ENCODE measurements at regions not wholly inside any gene's neighbourhood (a gene's known extent, or its start where the extent isn't known, plus 50 kb on each side); places are given as distances from the start of the nearest gene placed in this dataset.
A peak's percentile ranks its signal among the peaks of the same experiment; 100 is the strongest.
"Not testable (repeated sequence)": the region's sequence is repeated elsewhere in the genome, so short reads cannot be mapped to it uniquely, and the experiment has no call there.

DNA sequence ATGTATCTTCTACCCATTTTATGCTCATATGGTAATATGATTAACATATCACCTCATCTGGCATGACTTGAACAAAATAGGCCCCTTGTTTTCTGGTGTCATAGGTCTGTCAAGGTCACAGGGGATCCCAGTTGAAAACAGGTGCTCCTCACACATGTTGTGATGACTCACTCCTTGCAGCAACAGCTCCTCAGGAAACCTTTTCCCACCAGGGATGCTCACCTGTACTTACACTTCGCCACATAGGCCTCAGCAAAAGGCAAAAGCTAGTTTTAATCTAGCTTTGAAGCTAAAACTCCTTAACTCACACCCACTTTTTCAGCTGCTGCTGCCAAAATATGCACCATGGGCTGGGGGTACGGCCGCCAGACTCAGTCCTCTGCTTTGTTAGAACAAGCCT lies 110.0 kb upstream of the SOX21 start:
- DNase-seq (ENCODE audit: low spot score), result no peak

DNA sequence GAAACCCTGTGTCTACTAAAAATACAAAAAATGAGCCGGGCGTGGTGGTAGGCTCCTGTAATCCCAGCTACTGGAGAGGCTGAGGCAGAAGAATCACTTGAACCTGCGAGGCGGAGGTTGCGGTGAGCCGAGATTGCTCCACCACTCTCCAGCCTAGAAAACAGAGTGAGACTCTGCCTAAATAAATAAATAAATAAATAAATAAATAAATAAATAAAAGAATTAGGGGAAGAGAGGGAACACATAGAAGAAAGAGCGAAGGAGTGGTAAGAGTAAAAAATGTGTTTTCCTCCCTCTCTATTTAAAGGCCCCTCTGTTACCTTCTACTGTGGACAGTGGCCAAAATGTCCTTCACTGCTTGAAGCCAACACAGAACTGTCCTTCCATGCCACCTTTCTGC lies 103.9 kb upstream of the SOX21 start:
- no peak for DNase-seq (ENCODE audit: low spot score)

DNA sequence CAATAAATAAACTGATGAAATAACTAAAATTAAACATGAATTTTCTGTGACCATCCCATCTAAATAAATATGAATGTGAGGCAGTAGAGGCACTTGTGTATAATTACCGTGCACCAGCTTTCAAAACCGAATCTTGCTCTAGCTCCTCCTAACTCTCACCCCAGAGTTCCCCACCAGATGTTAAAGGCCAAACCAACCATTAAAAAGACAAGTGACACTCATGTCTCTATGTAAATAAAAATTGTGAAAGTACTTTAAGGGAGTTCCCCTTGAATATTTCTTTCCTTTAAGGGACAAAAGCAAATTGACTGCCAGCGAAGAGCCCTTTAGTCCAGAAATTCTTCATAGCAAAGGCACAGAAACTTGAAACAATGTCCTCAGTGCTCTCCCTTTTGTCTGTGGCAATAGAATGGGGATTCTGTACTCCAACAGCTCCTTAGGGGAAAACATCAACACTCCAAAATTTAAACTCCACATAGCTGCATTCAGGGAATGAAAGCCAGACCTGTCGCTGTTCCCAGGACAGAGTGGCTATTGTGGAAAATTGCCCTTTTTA lies 101.7 kb upstream of the SOX21 start:
- DNase-seq (ENCODE audit: low spot score), result no peak

DNA sequence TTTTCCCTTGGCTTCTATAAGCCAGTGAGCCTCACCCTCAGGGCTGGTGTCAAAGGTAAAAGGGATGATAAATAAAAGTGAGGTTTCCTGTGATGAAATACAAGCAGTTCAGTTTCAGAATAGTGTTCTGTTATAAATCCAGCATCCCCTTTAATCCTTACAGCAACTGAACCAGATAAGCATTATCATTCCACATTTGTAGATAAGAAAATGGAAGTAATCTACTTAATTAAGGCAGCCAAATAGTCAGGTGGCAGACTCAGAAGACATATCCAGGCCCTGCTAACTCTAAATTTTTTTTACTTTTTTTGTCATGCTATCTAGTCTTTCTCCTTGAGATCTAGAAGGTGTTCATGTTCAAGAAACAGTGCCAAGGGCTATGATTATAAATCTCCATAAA lies 99.4 kb upstream of the SOX21 start:
- no peak for DNase-seq (ENCODE audit: low spot score)

DNA sequence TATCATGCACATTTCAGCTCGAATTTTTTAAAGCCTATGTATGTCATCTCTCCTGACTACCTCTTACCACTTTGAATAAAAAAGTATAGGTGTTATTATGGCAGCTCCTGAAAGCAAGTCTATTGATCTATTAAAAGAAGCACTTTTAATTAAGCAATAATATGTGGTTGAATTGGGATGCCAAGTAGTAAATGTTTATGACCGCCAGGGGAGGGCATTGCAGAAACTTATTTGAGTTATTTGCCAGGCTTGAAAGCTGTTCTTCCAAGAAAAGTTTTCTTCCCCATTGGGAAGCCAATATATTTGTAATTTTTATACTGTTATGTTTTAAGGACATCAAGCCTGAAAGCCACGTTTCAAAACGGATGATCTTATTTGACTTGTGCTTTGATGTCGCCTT lies 88.1 kb upstream of the SOX21 start:
- no peak for DNase-seq (ENCODE audit: low spot score)

DNA sequence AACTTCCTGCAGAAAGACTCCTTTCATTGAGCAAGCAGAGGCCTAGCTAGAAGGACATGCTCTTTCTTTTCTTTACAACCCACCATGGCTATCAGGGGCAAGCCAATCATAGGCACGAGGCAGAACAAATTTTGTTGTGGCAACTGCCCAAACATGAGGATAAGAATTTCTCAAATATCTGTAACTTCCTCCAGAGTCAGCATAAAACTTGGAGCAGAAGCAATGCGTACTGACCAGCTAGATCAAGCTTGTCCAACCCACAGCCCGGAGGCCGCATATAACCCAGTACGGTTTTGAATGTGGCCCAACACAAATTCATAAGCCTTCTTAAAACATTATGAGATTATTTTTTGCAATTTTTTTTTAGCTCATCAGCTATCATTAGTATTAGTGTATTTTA lies 87.0 kb upstream of the SOX21 start:
- no peak for DNase-seq (ENCODE audit: low spot score)

DNA sequence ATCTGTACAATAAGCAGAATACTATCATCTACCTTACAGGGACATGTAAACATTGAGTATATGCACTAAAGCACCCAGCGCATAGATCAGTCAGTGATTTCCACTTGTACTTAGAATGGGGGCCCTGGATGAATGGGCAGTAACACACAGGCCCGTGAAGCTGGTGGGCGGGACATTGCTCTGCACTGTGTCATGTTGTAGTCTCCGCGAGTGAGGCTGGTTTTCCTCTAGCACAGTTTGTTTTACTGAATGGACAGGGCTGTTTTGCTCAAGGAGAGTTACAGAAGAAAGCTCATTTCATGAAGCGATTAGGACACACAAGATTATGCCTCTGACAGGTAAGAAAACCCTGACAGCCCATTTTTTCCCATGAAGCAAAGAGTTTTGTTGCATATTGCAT lies 86.4 kb upstream of the SOX21 start:
- DNase-seq (ENCODE audit: low spot score), result peak; percentile 7

DNA sequence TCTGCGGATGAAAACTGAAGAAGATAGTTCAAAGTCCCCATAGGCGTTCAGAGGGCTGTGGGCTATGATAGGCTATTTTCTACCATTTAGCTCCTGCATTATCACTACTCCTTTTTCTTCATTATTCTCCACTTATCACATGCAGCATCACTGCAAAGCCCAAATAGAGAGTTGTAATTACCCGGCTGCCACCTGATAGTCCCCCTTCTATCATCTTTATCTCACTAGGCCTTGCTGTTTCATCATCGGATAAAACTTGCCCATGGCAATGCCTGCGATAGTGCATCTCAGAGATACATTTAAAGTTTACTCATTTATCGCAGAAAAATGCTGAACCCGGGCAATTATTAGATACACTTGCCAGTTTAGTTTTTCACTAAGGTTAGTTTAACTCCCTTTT lies 82.9 kb upstream of the SOX21 start:
- DNase-seq (ENCODE audit: low spot score), result no peak

DNA sequence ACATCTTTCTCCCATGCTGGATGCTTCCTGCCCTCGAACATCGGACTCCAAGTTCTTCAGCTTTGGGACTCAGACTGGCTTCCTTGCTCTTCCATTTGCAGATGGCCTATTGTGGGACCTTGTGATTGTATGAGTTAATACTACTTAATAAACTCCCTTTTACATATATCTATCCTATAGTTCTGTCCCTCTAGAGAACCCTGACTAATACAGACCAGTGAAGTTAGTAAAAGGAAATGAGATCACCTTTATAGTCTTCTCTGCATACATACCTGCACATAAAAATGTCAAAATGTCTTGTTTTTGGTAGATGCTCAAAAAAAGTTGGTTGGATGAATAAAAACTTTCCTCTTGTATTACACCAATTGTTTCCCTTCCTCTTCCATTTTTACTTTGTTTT lies 73.9 kb upstream of the SOX21 start:
- DNase-seq (ENCODE audit: low spot score), result not testable (repeated sequence)

DNA sequence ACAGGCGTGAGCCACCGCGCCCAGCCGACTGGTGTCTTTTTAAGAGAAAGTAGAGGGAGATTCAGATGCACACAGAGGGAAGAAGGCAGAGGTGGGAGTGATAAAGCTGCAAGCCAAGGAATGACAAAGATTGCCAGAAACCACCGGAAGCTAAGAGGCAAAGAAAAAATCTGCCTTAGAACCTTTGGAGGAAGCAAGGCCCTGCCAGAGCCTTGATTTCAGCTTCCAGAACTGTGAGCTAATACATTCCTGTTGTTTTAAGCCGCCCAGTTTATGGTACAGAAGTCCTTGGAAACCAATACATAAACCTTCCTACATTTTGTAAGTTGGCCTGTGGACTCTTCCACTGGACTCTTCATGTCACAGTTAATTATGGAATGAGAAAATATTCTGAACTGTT lies 71.7 kb upstream of the SOX21 start:
- DNase-seq (ENCODE audit: low spot score), result no peak

DNA sequence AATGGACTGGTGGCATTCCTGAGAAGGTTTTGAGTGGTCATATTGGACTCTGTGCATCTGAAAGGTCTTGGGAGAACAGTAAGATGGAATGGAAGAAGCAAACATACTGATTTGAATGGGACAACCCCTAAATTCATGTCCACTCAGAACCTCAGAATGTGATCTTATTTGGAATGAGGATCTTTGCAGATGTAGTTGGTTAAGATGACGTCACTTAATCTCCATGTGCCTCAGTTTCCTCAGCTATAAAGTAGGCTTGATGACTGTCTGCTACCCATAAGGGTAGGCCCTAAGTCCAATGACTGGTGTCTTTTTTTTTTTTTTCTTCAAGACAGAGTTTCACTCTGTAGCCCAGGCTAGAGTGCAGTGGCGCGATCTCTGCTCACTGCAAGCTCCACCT lies 71.1 kb upstream of the SOX21 start:
- no peak for DNase-seq (ENCODE audit: low spot score)

DNA sequence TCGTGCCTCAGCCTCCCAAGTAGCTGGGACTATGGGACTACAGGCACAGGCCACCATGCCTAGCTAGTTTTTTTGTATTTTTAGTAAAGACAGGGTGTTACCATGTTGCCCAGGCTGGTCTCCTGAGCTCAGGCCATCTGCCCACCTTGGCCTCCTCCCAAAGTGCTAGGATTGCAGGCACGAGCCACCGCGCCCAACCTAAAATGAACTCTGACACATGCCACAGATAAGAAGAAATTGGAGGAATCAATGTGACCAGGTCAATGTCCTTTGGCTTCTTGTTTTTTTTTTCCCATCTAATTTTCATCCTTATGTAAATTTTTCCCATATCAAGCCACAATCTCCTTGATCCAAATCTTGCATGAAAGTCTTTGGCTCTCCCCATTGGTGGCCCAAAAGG lies 68.1 kb upstream of the SOX21 start:
- DNase-seq (ENCODE audit: low spot score), result no peak

DNA sequence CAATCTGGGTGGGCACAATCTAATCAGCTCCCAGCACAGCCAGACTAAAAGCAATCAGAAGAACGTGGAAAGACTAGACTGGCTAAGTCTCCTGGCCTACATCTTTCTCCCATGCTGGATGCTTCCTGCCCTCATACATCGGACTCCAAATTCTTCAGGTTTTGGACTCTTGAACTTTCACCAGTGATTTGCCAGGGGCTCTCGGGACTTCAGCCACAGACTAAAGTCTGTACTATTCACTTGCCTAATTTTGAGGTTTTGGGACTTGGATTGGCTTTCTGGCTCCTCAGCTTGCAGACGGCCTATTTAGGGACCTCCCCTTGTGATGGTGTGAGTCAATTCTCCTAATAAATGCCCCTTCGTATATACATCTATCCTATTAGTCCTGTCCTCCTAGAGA lies 66.6 kb upstream of the SOX21 start:
- DNase-seq (ENCODE audit: low spot score), result no peak

DNA sequence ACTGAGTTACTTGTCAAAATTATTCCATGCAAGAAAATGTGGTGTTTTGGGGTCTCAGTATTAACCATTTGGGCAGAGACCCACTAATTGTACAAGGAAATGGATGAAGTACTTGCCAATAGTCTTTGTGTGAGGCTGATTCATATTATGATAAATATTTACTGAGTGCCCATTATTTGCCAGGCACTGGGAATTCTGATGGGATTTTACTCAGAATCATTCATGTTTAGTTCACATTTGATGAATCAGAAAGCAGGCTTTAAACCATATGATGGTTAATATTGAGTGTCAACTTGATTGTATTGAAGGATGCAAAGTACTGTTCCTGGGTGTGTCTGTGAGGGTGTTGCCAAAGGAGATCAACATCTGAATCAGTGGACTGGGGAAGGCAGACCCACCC lies 66.2 kb upstream of the SOX21 start:
- DNase-seq (ENCODE audit: low spot score), result no peak

DNA sequence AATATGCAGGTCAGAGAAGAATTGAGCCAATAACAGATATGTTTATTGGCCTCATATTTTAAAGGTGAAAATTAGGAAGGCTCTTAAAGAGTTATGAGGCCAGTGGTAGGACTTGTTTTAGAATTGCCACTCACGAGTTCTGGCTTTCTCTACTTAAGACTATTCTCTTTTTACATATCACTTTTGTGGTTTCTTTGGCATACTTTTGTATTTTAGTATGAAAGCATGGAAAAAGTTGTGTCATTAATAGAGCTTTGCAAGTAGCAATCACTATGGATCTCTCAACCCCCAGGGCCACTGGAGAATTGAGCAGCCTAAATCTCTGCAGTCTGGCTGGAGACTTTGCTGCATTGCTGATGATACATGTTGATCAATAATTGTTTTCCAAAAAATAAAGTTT lies 64.6 kb upstream of the SOX21 start:
- no peak for DNase-seq (ENCODE audit: low spot score)

DNA sequence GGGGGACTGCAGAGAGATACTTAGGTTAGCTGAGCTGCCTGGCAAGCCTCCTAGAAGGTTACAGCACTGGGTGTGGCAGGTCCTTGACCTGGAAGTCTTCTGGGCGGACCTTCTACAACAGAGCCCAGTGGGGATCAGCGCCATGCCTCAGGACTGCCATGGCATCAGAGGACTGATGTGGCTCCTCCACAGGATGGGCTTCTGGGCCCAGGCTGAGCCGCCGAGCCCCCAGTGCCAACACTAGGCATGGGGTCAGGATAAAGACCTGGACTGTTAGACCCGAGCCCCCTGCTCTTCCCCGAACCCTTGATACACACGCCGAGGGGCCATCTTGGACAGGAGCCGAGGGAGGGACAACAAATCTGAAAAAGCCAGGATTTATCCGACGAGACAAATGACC lies 64.0 kb upstream of the SOX21 start:
- DNase-seq (ENCODE audit: low spot score), result no peak

DNA sequence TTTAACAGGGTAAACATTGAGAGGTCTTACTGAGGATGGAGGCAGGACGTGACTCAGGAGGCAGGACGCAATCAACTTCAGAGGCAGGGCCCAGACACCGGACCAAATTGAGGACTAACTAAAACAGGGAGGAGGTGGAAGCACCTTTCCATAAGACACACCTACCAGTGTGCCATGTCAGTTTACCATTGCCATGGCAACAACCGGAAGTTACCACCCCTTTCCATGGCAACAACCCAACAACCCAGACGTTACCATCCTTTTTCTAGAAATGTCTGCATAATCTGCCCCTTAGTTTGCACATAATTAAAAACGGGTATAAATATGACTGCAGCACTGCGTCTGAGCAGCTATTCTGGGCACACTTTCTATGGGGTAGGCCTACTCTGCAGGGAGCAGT lies 53.5 kb upstream of the SOX21 start:
- no peak for DNase-seq (ENCODE audit: low spot score)

DNA sequence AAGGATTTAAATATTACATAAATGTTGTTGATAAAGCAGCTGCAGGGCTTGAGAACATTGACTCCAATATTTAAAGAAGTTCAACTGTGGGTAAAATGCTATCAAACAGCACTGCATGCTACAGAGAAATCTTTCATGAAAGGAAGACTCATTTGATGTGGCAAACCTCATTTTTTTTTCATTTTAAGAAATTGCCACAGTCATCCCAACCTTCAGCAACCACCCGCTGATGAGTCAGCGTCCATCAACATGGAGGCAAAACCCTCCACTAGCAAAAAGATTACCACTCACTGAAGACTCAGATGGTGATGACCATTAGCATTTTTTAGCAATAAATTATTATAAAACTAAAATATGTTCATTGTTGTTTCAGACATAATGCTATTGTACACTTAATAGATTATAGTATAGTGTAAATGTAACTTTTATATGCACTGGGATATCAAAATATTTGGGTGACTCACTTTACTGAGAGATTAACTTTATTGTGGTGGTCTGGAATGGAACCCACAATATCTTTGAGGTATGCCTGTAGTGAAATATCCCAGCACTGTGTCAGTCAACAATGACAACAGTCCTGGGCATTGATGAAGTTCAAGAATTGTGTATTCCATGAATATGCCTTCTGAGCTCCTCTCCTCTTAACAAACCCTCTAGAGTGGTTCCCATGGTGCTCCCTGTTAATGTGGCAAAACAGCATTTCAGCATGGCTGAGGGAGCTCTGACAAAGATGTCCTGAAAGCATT lies 52.4 kb upstream of the SOX21 start:
- no peak for DNase-seq (ENCODE audit: low spot score)
